ENCODE measurements at regions not wholly inside any gene's neighbourhood (a gene's known extent, or its start where the extent isn't known, plus 50 kb on each side); places are given as distances from the start of the nearest gene placed in this dataset.

GRCh38 chr3:82496890-82497560, 735.6 kb upstream of the GBE1 start:
- H3K36me3 ChIP-seq, result no peaks in the 10 kb centered on the region
- no peaks in the 10 kb centered on the region for H3K27me3 ChIP-seq (replicated peaks; ENCODE audit: insufficient read depth)
- H3K27ac ChIP-seq, result no peak overlapping the region
- ATAC-seq (ENCODE audit: insufficient number of reproducible peaks, low FRiP score, low read depth) (no peak), DNase-seq (ENCODE audit: low spot score) (no peak)
- H3K4me1 ChIP-seq (ENCODE audit: control insufficient read depth in 1 of 2, low read depth in 2 of 2), result no peaks in the 10 kb centered on the region
- H3K9me3 ChIP-seq, result no peaks in the 10 kb centered on the region
- no peak for TF ChIP-seq CTCF (IDR thresholded peaks at IDR 0.05)
- no peak overlapping the region for H3K4me3 ChIP-seq

GRCh38 chr3:82495655-82496054, 734.2 kb upstream of the GBE1 start:
- H3K4me3 ChIP-seq, result no peak overlapping the region
- H3K4me1 ChIP-seq (ENCODE audit: control insufficient read depth in 1 of 2, low read depth in 2 of 2), result no peaks in the 10 kb centered on the region
- no peak for DNase-seq (ENCODE audit: low spot score)
- H3K36me3 ChIP-seq, result no peaks in the 10 kb centered on the region
- H3K27ac ChIP-seq, result no peak overlapping the region
- no peaks in the 10 kb centered on the region for H3K27me3 ChIP-seq (replicated peaks; ENCODE audit: insufficient read depth)
- no peak for ATAC-seq (ENCODE audit: insufficient number of reproducible peaks, low FRiP score, low read depth)
- H3K9me3 ChIP-seq, result no peaks in the 10 kb centered on the region
- TF ChIP-seq CTCF (IDR thresholded peaks at IDR 0.05), result no peak

GRCh38 chr3:82494977-82495489, 733.6 kb upstream of the GBE1 start:
- DNase-seq (ENCODE audit: low spot score), result no peak
- Histone ChIP-seq H3K4me1 (ENCODE audit: control insufficient read depth in 1 of 2, low read depth in 2 of 2) (no peaks in the 10 kb centered on the region), H3K4me3 (no peak overlapping the region), H3K9me3 (no peaks in the 10 kb centered on the region), H3K27ac (no peak overlapping the region), H3K27me3 (replicated peaks; ENCODE audit: insufficient read depth) (no peaks in the 10 kb centered on the region), H3K36me3 (no peaks in the 10 kb centered on the region)
- no peak for ATAC-seq (ENCODE audit: insufficient number of reproducible peaks, low FRiP score, low read depth)
- no peak for TF ChIP-seq CTCF (IDR thresholded peaks at IDR 0.05)

GRCh38 chr3:82493858-82494257, 732.4 kb upstream of the GBE1 start:
- no peak overlapping the region for H3K27ac ChIP-seq
- no peaks in the 10 kb centered on the region for H3K36me3 ChIP-seq
- DNase-seq (ENCODE audit: low spot score) (no peak), ATAC-seq (ENCODE audit: insufficient number of reproducible peaks, low FRiP score, low read depth) (no peak)
- TF ChIP-seq CTCF (IDR thresholded peaks at IDR 0.05), result no peak
- H3K4me3 ChIP-seq, result no peak overlapping the region
- no peaks in the 10 kb centered on the region for H3K9me3 ChIP-seq
- no peaks in the 10 kb centered on the region for H3K27me3 ChIP-seq (replicated peaks; ENCODE audit: insufficient read depth)
- H3K4me1 ChIP-seq (ENCODE audit: control insufficient read depth in 1 of 2, low read depth in 2 of 2), result no peaks in the 10 kb centered on the region

GRCh38 chr3:82475306-82475705, 713.9 kb upstream of the GBE1 start:
- Histone ChIP-seq H3K4me3 (no peak overlapping the region), H3K27me3 (replicated peaks; ENCODE audit: insufficient read depth) (no peaks in the 10 kb centered on the region), H3K36me3 (no peaks in the 10 kb centered on the region), H3K27ac (no peak overlapping the region), H3K4me1 (ENCODE audit: control insufficient read depth in 1 of 2, low read depth in 2 of 2) (no peaks in the 10 kb centered on the region), H3K9me3 (no peaks in the 10 kb centered on the region)
- no peak for DNase-seq (ENCODE audit: low spot score)
- no peak for ATAC-seq (ENCODE audit: insufficient number of reproducible peaks, low FRiP score, low read depth)
- TF ChIP-seq CTCF (IDR thresholded peaks at IDR 0.05), result no peak

All from thoracic aorta (tissue), 2 donors.